ENCODE measurements at regions not wholly inside any gene's neighbourhood (a gene's known extent, or its start where the extent isn't known, plus 50 kb on each side); places are given as distances from the start of the nearest gene placed in this dataset.

- H3K27ac ChIP-seq = no peak overlapping the region
- DNase-seq (ENCODE audit: low read depth, low spot score) = no peak
Measured at GRCh38 chr2:134123332-134123731, 130.5 kb upstream of the MGAT5 start.

- no peak for DNase-seq (ENCODE audit: low read depth, low spot score)
- H3K27ac ChIP-seq = no peak overlapping the region
Measured at GRCh38 chr2:134124047-134124753, 129.7 kb upstream of the MGAT5 start.

- DNase-seq (ENCODE audit: low read depth, low spot score) = no peak
Measured at GRCh38 chr2:134127496-134127895, 126.4 kb upstream of the MGAT5 start.

GRCh38 chr2:134128746-134129145 lies 125.1 kb upstream of the MGAT5 start:
- DNase-seq (ENCODE audit: low read depth, low spot score) = no peak
- H3K27ac ChIP-seq = no peak overlapping the region

More at GRCh38 chr2:134127496-134127895, 126.4 kb upstream of the MGAT5 start:
- no peak overlapping the region for H3K27ac ChIP-seq

GRCh38 chr2:134129900-134130537 lies 123.9 kb upstream of the MGAT5 start:
- DNase-seq (ENCODE audit: low read depth, low spot score) = no peak
- H3K27ac ChIP-seq = no peak overlapping the region

- DNase-seq (ENCODE audit: low read depth, low spot score) = peak; percentile 69
Measured at GRCh38 chr2:134131681-134132489, 122.0 kb upstream of the MGAT5 start.

GRCh38 chr2:134132490-134132857 lies 121.4 kb upstream of the MGAT5 start:
- DNase-seq (ENCODE audit: low read depth, low spot score) = no peak
- H3K27ac ChIP-seq = peak overlapping the region; percentile 47

More at GRCh38 chr2:134131681-134132489, 122.0 kb upstream of the MGAT5 start:
- peak overlapping the region; percentile 47 for H3K27ac ChIP-seq

GRCh38 chr2:134133622-134134312 lies 120.1 kb upstream of the MGAT5 start:
- H3K27ac ChIP-seq = no peak overlapping the region
- no peak for DNase-seq (ENCODE audit: low read depth, low spot score)

- DNase-seq (ENCODE audit: low read depth, low spot score) = no peak
Measured at GRCh38 chr2:134134313-134134706, 119.6 kb upstream of the MGAT5 start.

GRCh38 chr2:134134827-134135226 lies 119.0 kb upstream of the MGAT5 start:
- no peak for DNase-seq (ENCODE audit: low read depth, low spot score)
- H3K27ac ChIP-seq = no peak overlapping the region

More at GRCh38 chr2:134134313-134134706, 119.6 kb upstream of the MGAT5 start:
- no peak overlapping the region for H3K27ac ChIP-seq

GRCh38 chr2:134135793-134136192 lies 118.1 kb upstream of the MGAT5 start:
- no peak for DNase-seq (ENCODE audit: low read depth, low spot score)
- peak overlapping the region; percentile 88 for H3K27ac ChIP-seq

- peak overlapping the region; percentile 88 for H3K27ac ChIP-seq
- DNase-seq (ENCODE audit: low read depth, low spot score) = no peak
Measured at GRCh38 chr2:134136731-134137130, 117.1 kb upstream of the MGAT5 start.

GRCh38 chr2:134137182-134137611 lies 116.7 kb upstream of the MGAT5 start:
- peak; percentile 41 for DNase-seq (ENCODE audit: low read depth, low spot score)
- peak overlapping the region; percentile 88 for H3K27ac ChIP-seq

GRCh38 chr2:134138115-134138514 lies 115.8 kb upstream of the MGAT5 start:
- peak overlapping the region; percentile 88 for H3K27ac ChIP-seq
- DNase-seq (ENCODE audit: low read depth, low spot score) = no peak

- H3K27ac ChIP-seq = peak overlapping the region; percentile 62
- no peak for DNase-seq (ENCODE audit: low read depth, low spot score)
Measured at GRCh38 chr2:134139611-134140010, 114.3 kb upstream of the MGAT5 start.

GRCh38 chr2:134140251-134140661 lies 113.6 kb upstream of the MGAT5 start:
- DNase-seq (ENCODE audit: low read depth, low spot score) = no peak
- peak overlapping the region; percentile 62 for H3K27ac ChIP-seq

- peak overlapping the region; percentile 67 for H3K27ac ChIP-seq
- DNase-seq (ENCODE audit: low read depth, low spot score) = no peak
Measured at GRCh38 chr2:134141598-134142340, 112.1 kb upstream of the MGAT5 start.

GRCh38 chr2:134142341-134142738 lies 111.5 kb upstream of the MGAT5 start:
- H3K27ac ChIP-seq = peak overlapping the region; percentile 67

GRCh38 chr2:134142903-134143302 lies 111.0 kb upstream of the MGAT5 start:
- H3K27ac ChIP-seq = peak overlapping the region; percentile 67
- DNase-seq (ENCODE audit: low read depth, low spot score) = no peak

More at GRCh38 chr2:134142341-134142738, 111.5 kb upstream of the MGAT5 start:
- DNase-seq (ENCODE audit: low read depth, low spot score) = no peak

- peak overlapping the region; percentile 67 for H3K27ac ChIP-seq
- DNase-seq (ENCODE audit: low read depth, low spot score) = no peak
Measured at GRCh38 chr2:134143568-134143967, 110.3 kb upstream of the MGAT5 start.
